Gastrocnemius medialis (tissue), 4 donors: ENCODE measurements at regions not wholly inside any gene's neighbourhood (a gene's known extent, or its start where the extent isn't known, plus 50 kb on each side); places are given as distances from the start of the nearest gene placed in this dataset.

Source experiments
- ATAC-seq, 2 donors: fragments of 150-250 bp; one replicate each; pipeline ENCODE4 v1.9.1; 2016
- DNase-seq, 2 donors: peaks; one replicate each; pipeline ENCODE4 v3.0.0-alpha.2; 2019
- H3K27ac ChIP-seq, 4 donors: fragments of 200-600 bp; sonication (generic); 1 replicate in 1 of 4; 2 replicates in 3 of 4; pipeline ENCODE4 v1.5.1; 2016 to 2018; ENCODE audit warnings: mild to moderate bottlenecking in 2 of 4, moderate library complexity in 1 of 4
- H3K27me3 ChIP-seq, 3 donors: fragments of 200-600 bp; sonication (generic) in 2 of 3; 1 replicate in 1 of 3; 2 replicates in 2 of 3; pipeline versions ENCODE4 v1.5.1 to v1.6.0; 2016 to 2019; ENCODE audit warnings: mild to moderate bottlenecking in 1 of 3, moderate library complexity in 1 of 3
- H3K36me3 ChIP-seq, 2 donors: fragments of 200-600 bp; sonication (generic) in 1 of 2; one replicate each; pipeline ENCODE4 v1.5.1; 2017 to 2018
- H3K4me1 ChIP-seq, 2 donors: fragments of 200-600 bp; sonication (generic) in 1 of 2; one replicate each; pipeline ENCODE4 v1.5.1; 2016 to 2017; ENCODE audit warnings: mild to moderate bottlenecking in 2 of 2
- H3K4me3 ChIP-seq, 4 donors: fragments of 200-600 bp; sonication (generic) in 3 of 4; 1 replicate in 1 of 4; 2 replicates in 3 of 4; pipeline ENCODE4 v1.5.1; 2016 to 2019; ENCODE audit warnings: mild to moderate bottlenecking in 2 of 4
- H3K9me3 ChIP-seq, 3 donors: fragments of 200-600 bp; sonication (generic) in 2 of 3; 1 replicate in 1 of 3; 2 replicates in 2 of 3; pipeline ENCODE4 v1.5.1; 2016 to 2019
- POLR2A ChIP-seq, 2 donors: fragments of 450-650 bp; IDR thresholded peaks; one replicate each; pipeline ENCODE4 v1.6.1; 2017; ENCODE audit warnings: antibody characterized with exemption in 2 of 2, mild to moderate bottlenecking in 2 of 2, moderate library complexity in 2 of 2
- in situ Hi-C, 4 donors: fragments of 200-750 bp; cut with MboI; loops; one replicate each; pipeline versions ENCODE4 v1.15.0 to v1.8.0; 2017; ENCODE audit warnings: low sequenced_read_pairs in 4 of 4
- intact Hi-C: fragments of 100-400 bp; cut with DNase I; formaldehyde crosslinking; loops from one replicate; pipeline ENCODE4 v1.15.1; 2023; ENCODE audit warnings: low total_unique reads
- TF ChIP-seq, protein P1 (sequence below), 5 experiments: fragments of 450-650 bp in 3 of 5; fragments of 200-600 bp in 2 of 5; sonication (generic) in 2 of 5; IDR thresholded peaks in 4 of 5; conservative IDR thresholded peaks in 1 of 5; 1 replicate in 4 of 5; 2 replicates in 1 of 5; pipeline ENCODE4 v1.5.1; 2016 to 2019; ENCODE audit warnings: antibody characterized with exemption in 5 of 5, mild to moderate bottlenecking in 3 of 5, moderate library complexity in 3 of 5

DNA sequence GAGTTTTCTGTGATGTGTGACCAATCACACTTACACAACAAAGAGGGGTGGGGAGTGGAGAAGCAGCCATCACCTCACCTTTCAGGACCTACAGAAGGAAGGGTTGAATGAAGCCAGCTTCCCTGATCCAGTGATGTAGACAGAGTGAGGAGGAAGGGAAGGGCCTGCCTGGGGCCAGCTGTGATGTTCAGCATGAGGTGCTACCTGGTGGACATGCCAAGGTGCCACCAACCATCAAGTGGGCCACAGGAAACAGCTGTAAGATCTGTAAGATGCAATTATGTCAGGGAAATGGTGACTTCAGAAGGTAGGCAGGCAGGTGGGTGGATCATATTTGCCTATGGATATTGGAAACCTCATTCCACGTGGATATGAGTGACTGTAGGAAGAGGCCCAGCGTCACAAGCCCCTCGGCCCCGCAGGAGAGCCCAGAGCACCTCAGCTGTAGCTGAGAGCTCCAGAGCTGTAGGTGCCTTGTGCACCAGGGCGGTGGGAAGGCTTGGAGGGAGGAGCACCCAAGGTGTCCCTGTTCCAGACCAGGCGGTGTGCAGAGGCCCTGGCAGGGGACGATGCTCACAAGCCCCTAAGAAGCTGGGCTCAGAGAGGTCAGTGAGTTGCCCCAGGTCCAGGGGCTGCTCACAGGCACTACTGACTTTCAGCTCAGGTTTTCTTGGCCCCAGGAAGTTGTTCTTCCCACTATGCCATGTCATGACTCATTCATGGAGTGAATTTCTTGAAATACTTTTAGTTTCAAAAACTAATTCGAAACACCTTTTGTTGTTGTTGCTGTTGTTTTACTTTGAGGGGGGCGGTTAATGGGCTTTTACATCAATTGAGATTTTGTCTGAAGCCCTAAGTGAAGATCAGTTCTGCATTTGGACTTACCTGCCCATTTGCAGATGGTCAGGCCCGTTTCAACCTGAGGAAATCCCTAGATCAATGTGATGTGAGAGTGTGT is 94.2 kb upstream of the ALDH1A3 start:
- Histone ChIP-seq H3K4me3 (no peak overlapping the region), H3K4me1 (no peaks in the 10 kb centered on the region), H3K27me3 (no peaks in the 10 kb centered on the region), H3K9me3 (no peaks in the 10 kb centered on the region), H3K36me3 (no peaks in the 10 kb centered on the region), H3K27ac (no peak overlapping the region)
- ATAC-seq (no peak), DNase-seq (no peak)
- intact Hi-C loops = no loop called here
- TF ChIP-seq POLR2A (IDR thresholded peaks at IDR 0.05) = no peak
- TF ChIP-seq, protein P1, sequence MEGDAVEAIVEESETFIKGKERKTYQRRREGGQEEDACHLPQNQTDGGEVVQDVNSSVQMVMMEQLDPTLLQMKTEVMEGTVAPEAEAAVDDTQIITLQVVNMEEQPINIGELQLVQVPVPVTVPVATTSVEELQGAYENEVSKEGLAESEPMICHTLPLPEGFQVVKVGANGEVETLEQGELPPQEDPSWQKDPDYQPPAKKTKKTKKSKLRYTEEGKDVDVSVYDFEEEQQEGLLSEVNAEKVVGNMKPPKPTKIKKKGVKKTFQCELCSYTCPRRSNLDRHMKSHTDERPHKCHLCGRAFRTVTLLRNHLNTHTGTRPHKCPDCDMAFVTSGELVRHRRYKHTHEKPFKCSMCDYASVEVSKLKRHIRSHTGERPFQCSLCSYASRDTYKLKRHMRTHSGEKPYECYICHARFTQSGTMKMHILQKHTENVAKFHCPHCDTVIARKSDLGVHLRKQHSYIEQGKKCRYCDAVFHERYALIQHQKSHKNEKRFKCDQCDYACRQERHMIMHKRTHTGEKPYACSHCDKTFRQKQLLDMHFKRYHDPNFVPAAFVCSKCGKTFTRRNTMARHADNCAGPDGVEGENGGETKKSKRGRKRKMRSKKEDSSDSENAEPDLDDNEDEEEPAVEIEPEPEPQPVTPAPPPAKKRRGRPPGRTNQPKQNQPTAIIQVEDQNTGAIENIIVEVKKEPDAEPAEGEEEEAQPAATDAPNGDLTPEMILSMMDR (IDR thresholded peaks at IDR 0.05 in 4 of 5, conservative IDR thresholded peaks at IDR 0.05 in 1 of 5) = no peak
- in situ Hi-C loops = no loop called here

DNA sequence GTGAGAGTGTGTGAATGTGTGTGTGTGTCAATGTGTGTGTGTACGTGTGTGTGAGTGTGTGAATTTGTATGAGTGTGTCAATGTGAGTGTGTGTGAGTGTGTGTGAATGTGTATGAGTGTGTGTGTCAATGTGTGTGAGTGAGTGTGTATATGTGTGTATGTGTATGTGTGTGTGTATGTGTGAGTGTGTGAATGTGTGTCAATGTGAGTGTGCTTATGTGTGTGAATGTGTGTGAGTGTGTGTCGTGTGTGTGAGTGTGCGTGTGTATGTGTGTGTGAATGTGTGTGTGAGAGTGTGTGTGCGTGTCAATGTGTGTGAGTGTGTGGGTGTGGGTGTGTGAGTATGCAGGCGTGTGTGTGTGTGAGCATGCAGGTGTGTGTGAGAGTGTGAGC is 93.5 kb upstream of the ALDH1A3 start:
- TF ChIP-seq, protein P1 (IDR thresholded peaks at IDR 0.05 in 4 of 5, conservative IDR thresholded peaks at IDR 0.05 in 1 of 5) = no peak
- no peak for TF ChIP-seq POLR2A (IDR thresholded peaks at IDR 0.05)
- in situ Hi-C loops = no loop called here
- no peaks in the 10 kb centered on the region for H3K9me3 ChIP-seq
- H3K27ac ChIP-seq = no peak overlapping the region
- no peaks in the 10 kb centered on the region for H3K36me3 ChIP-seq
- H3K4me3 ChIP-seq = no peak overlapping the region
- intact Hi-C loops = no loop called here
- ATAC-seq (no peak), DNase-seq (no peak)
- H3K27me3 ChIP-seq = no peaks in the 10 kb centered on the region
- H3K4me1 ChIP-seq = no peaks in the 10 kb centered on the region

- ATAC-seq (no peak), DNase-seq (no peak)
- in situ Hi-C loops (no loop called here), intact Hi-C loops (no loop called here)
- TF ChIP-seq, protein P1 (IDR thresholded peaks at IDR 0.05 in 4 of 5, conservative IDR thresholded peaks at IDR 0.05 in 1 of 5) = no peak
- TF ChIP-seq POLR2A (IDR thresholded peaks at IDR 0.05) = no peak
- H3K27me3 ChIP-seq = no peaks in the 10 kb centered on the region
- no peaks in the 10 kb centered on the region for H3K9me3 ChIP-seq
- no peaks in the 10 kb centered on the region for H3K36me3 ChIP-seq
- no peak overlapping the region for H3K27ac ChIP-seq
- H3K4me3 ChIP-seq = no peak overlapping the region
- H3K4me1 ChIP-seq = no peaks in the 10 kb centered on the region
These were observed 92.6 kb upstream of the ALDH1A3 start for GRCh38 chr15:100786901-100787566.

DNA sequence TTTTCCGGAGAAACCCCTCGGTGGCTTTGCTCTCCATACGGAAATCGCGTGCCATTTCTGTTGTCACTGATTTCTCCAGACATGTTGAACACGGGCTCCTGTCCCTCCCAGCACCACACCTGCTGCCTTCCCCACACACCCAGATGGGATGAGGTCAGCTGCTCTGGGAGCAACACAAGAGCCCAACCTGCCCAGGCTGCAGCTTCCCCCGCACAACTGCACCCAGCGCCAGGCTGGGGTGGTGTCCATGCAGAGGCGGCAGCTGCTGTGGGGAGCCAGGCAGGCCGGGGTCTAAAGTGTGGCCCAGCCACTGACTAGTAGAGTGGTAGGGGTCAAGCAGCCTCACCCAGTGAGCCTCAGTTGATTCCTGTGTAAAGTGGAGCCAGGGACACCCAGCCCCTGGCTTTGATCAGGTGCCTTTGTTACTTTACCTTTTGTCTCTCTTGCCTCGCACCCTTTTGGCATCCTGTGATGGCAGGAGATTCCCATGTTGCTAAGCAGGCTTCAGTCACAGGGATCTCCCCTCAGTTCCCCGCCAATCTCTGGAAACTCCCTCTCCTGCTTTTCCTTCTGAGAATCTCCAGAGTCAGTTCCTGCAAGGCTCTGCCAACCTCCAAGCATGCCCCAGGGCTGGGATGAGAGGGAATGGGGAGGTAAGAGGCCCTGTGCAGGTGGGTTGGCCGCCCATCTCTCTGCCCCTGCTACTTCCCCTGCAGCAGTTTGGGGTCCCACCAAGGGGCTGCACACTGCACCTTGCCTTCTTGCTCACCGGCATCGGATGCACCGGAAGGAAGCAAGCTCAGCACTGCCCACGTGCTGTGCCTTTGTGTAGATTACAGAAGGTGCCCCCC is 91.8 kb upstream of the ALDH1A3 start:
- no peaks in the 10 kb centered on the region for H3K27me3 ChIP-seq
- intact Hi-C loops (no loop called here), in situ Hi-C loops (no loop called here)
- H3K4me1 ChIP-seq = no peaks in the 10 kb centered on the region
- DNase-seq = no peak
- H3K9me3 ChIP-seq = no peaks in the 10 kb centered on the region
- TF ChIP-seq POLR2A (IDR thresholded peaks at IDR 0.05) = no peak
- TF ChIP-seq, protein P1 (IDR thresholded peaks at IDR 0.05 in 4 of 5, conservative IDR thresholded peaks at IDR 0.05 in 1 of 5) = no peak
- no peak for ATAC-seq
- no peak overlapping the region for H3K4me3 ChIP-seq
- H3K36me3 ChIP-seq = no peaks in the 10 kb centered on the region
- no peak overlapping the region for H3K27ac ChIP-seq
